HL-60 (cell line): ENCODE measurements at regions not wholly inside any gene's neighbourhood (a gene's known extent, or its start where the extent isn't known, plus 50 kb on each side); places are given as distances from the start of the nearest gene placed in this dataset.

ENCODE experiments used
- DNase-seq, 2 experiments: peaks; one replicate each; pipeline ENCODE4 v3.0.0-alpha.2; 2010 to 2020; ENCODE audit warnings: low read depth in 1 of 2, low spot score in 1 of 2
- H3K27ac ChIP-seq: fragments of 250-450 bp; sonication (Bioruptor Pico); replicated peaks from 2 replicates; pipeline ENCODE4 v1.5.1; 2020; ENCODE audit warnings: mild to moderate bottlenecking, moderate library complexity
- H3K27me3 ChIP-seq: fragments of 250-450 bp; sonication (Bioruptor Pico); 2 replicates; pipeline ENCODE4 v1.5.1; 2021; ENCODE audit warnings: mild to moderate bottlenecking, moderate library complexity; ENCODE audit not compliant: insufficient read depth, poor library complexity, severe bottlenecking
- H3K4me3 ChIP-seq: replicated peaks from 2 replicates; pipeline ENCODE4 v1.5.1; 2011; ENCODE audit warnings: mild to moderate bottlenecking, control low read depth, low read length; ENCODE audit not compliant: insufficient read depth
- CTCF ChIP-seq: IDR thresholded peaks from one replicate; pipeline ENCODE4 v1.5.1; 2011; ENCODE audit warnings: low read length, control low read depth, inconsistent platforms; ENCODE audit not compliant: insufficient read depth
- GABPA ChIP-seq: IDR thresholded peaks from 2 replicates; pipeline ENCODE4 v1.6.1; 2012; ENCODE audit warnings: low read depth
- POLR2AphosphoS5 ChIP-seq: IDR thresholded peaks from 2 replicates; pipeline ENCODE4 v1.6.1; 2012; ENCODE audit warnings: low read depth
- REST ChIP-seq: IDR thresholded peaks from 2 replicates; pipeline ENCODE4 v1.6.1; 2012; ENCODE audit warnings: low read depth; ENCODE audit not compliant: insufficient replicate concordance
- SPI1 ChIP-seq: IDR thresholded peaks from 2 replicates; pipeline ENCODE4 v1.6.1; 2012; ENCODE audit warnings: low read depth, mild to moderate bottlenecking, borderline replicate concordance

GRCh38 chr4:189313861-189314513 lies 626.7 kb upstream of the FRG1 start:
- H3K4me3 ChIP-seq = no peak overlapping the region
- TF ChIP-seq POLR2AphosphoS5 (no peak), REST (no peak), GABPA (no peak), CTCF (no peak), SPI1 (no peak)

GRCh38 chr4:189322426-189322825 lies 618.2 kb upstream of the FRG1 start:
- DNase-seq = no peak
- no peak overlapping the region for H3K27ac ChIP-seq
- no peaks in the 10 kb centered on the region for H3K27me3 ChIP-seq
- H3K4me3 ChIP-seq = no peak overlapping the region
- no peak for TF ChIP-seq GABPA
- TF ChIP-seq POLR2AphosphoS5 = no peak
- TF ChIP-seq REST = no peak
- TF ChIP-seq CTCF = no peak
- TF ChIP-seq SPI1 = no peak

More at GRCh38 chr4:189313861-189314513, 626.7 kb upstream of the FRG1 start:
- DNase-seq = no peak
- Histone ChIP-seq H3K27ac (no peak overlapping the region), H3K27me3 (no peaks in the 10 kb centered on the region)

- TF ChIP-seq POLR2AphosphoS5 (no peak), GABPA (no peak), CTCF (no peak), REST (no peak), SPI1 (no peak)
- Histone ChIP-seq H3K27ac (no peak overlapping the region), H3K4me3 (no peak overlapping the region), H3K27me3 (no peaks in the 10 kb centered on the region)
- DNase-seq = no peak
Measured at GRCh38 chr4:189341881-189342280, 598.8 kb upstream of the FRG1 start.
